HG03064 (cell line): ENCODE measurements at regions not wholly inside any gene's neighbourhood (a gene's known extent, or its start where the extent isn't known, plus 50 kb on each side); places are given as distances from the start of the nearest gene placed in this dataset.

Source experiments
- ATAC-seq: cut with Tn5 transposase; IDR thresholded peaks from one replicate; pipeline ENCODE4 v1.9.1; 2021; ENCODE audit warnings: low read depth; ENCODE audit not compliant: unreplicated experiment

GRCh38 chr17:77769215-77769614 lies 189.3 kb upstream of the TNRC6C start:
- no peak for ATAC-seq

- ATAC-seq: no peak
Measured at GRCh38 chr17:77769762-77770161, 188.7 kb upstream of the TNRC6C start.

GRCh38 chr17:77770331-77771105 lies 188.0 kb upstream of the TNRC6C start:
- no peak for ATAC-seq

GRCh38 chr17:77771145-77771544 lies 187.4 kb upstream of the TNRC6C start:
- no peak for ATAC-seq

- no peak for ATAC-seq
Measured at GRCh38 chr17:77771587-77771986, 186.9 kb upstream of the TNRC6C start.

GRCh38 chr17:77771998-77772397 lies 186.5 kb upstream of the TNRC6C start:
- ATAC-seq: no peak

GRCh38 chr17:77772461-77772897 lies 186.0 kb upstream of the TNRC6C start:
- ATAC-seq: no peak

- ATAC-seq: no peak
Measured at GRCh38 chr17:77772899-77773358, 185.6 kb upstream of the TNRC6C start.

GRCh38 chr17:77774182-77774581 lies 184.3 kb upstream of the TNRC6C start:
- no peak for ATAC-seq

- no peak for ATAC-seq
Measured at GRCh38 chr17:77778636-77779489, 179.6 kb upstream of the TNRC6C start.

GRCh38 chr17:77779711-77780539 lies 178.6 kb upstream of the TNRC6C start:
- no peak for ATAC-seq

- no peak for ATAC-seq
Measured at GRCh38 chr17:77781536-77781935, 177.0 kb upstream of the TNRC6C start.

GRCh38 chr17:77782201-77782600 lies 176.3 kb upstream of the TNRC6C start:
- no peak for ATAC-seq

GRCh38 chr17:77782611-77783010 lies 175.9 kb upstream of the TNRC6C start:
- ATAC-seq: no peak

GRCh38 chr17:77783991-77784820 lies 174.3 kb upstream of the TNRC6C start:
- no peak for ATAC-seq

GRCh38 chr17:77785312-77785905 lies 173.1 kb upstream of the TNRC6C start:
- no peak for ATAC-seq

- ATAC-seq: no peak
Measured at GRCh38 chr17:77786090-77786489, 172.4 kb upstream of the TNRC6C start.

- ATAC-seq: no peak
Measured at GRCh38 chr17:77786740-77787505, 171.6 kb upstream of the TNRC6C start.
